K562 (cell line): ENCODE measurements at regions not wholly inside any gene's neighbourhood (a gene's known extent, or its start where the extent isn't known, plus 50 kb on each side); places are given as distances from the start of the nearest gene placed in this dataset.

Experiments used
- ATAC-seq: fragments of 200-7000 bp; cut with Tn5 transposase; 3 replicates; pipeline ENCODE4 v1.9.1; 2020; ENCODE audit warnings: moderate library complexity
- BruUV-seq: library from RNA; stranded (reverse); fragments of 400-500 nt; replicated peaks from 2 replicates; lab custom pipeline; 2021; lab: Mats Ljungman, UMichigan
- CTCF ChIA-PET: fragments of 300-600 bp; formaldehyde crosslinking; extraction: SDS; loops from one replicate; lab custom pipeline; 2021; ENCODE audit warnings: low intra/inter-chr PET ratio; lab: Yijun Ruan, JAX
- POLR2A ChIA-PET: fragments of 300-600, 350-650 bp; sonication (Branson Sonifier 250); formaldehyde crosslinking; extraction: SDS; loops from one replicate; lab custom pipeline; 2021; ENCODE audit warnings: antibody characterized with exemption, inconsistent platforms; lab: Yijun Ruan, JAX
- DNase-seq, 4 experiments: peaks; one replicate each; pipeline versions ENCODE4 v3.0.0 to v3.0.0-alpha.2; 2011 to 2018; ENCODE audit warnings: low spot score in 3 of 4, mixed read lengths in 3 of 4; ENCODE audit errors: extremely low read depth in 1 of 4
- FAIRE-seq: peaks from 2 replicates; lab custom pipeline; 2011; peaks lifted over from hg19 to GRCh38; lab: Jason Lieb, UNC
- H2AFZ ChIP-seq: 2 replicates; pipeline ENCODE4 v1.6.0; 2011; ENCODE audit warnings: low read depth, low read length, control low read depth, inconsistent platforms
- H3K27ac ChIP-seq: fragments of 200-600 bp; 3 replicates; pipeline ENCODE4 v1.8.0; 2011; ENCODE audit warnings: low read depth, mild to moderate bottlenecking, control low read depth, inconsistent platforms, low read length, moderate library complexity, mixed read lengths; ENCODE audit errors: extremely low read depth
- H3K27me3 ChIP-seq, 2 experiments: fragments of 300-600 bp in 1 of 2; 2 replicates in 1 of 2; 3 replicates in 1 of 2; pipeline versions ENCODE4 v1.6.0 to v1.8.0; 2011; ENCODE audit warnings: inconsistent platforms in 2 of 2, low read length in 2 of 2, mild to moderate bottlenecking in 1 of 2, mixed read lengths in 1 of 2, moderate library complexity in 1 of 2; ENCODE audit not compliant: control insufficient read depth in 2 of 2, insufficient read depth in 2 of 2
- H3K36me3 ChIP-seq: fragments of 300-600 bp; 3 replicates; pipeline ENCODE4 v1.8.0; 2011; ENCODE audit warnings: mild to moderate bottlenecking, low read length, inconsistent platforms; ENCODE audit not compliant: control insufficient read depth, insufficient read depth
- H3K4me1 ChIP-seq, 2 experiments: fragments of 200-600 bp in 1 of 2; replicated peaks in 1 of 2; 2 replicates in 1 of 2; 3 replicates in 1 of 2; pipeline versions ENCODE4 v1.5.1 to v1.8.0; 2011; ENCODE audit warnings: inconsistent platforms in 2 of 2, low read length in 2 of 2, mild to moderate bottlenecking in 1 of 2, mixed read lengths in 1 of 2, moderate library complexity in 1 of 2; ENCODE audit not compliant: control insufficient read depth in 2 of 2, insufficient read depth in 2 of 2
- H3K4me2 ChIP-seq: 2 replicates; pipeline ENCODE4 v1.6.1; 2011; ENCODE audit warnings: low read length, control low read depth, inconsistent platforms, mixed read lengths; ENCODE audit not compliant: insufficient read depth
- H3K4me3 ChIP-seq: fragments of 200-600 bp; sonication (generic), shearing (Covaris generic); 2 replicates; pipeline ENCODE4 v1.5.1; 2016; ENCODE audit warnings: control low read depth, inconsistent platforms
- H3K79me2 ChIP-seq: fragments of 200-600 bp; 3 replicates; pipeline ENCODE4 v1.8.0; 2011; ENCODE audit warnings: low read length, inconsistent platforms; ENCODE audit not compliant: control insufficient read depth, insufficient read depth
- H3K9ac ChIP-seq, 2 experiments: 2 replicates each; pipeline versions ENCODE4 v1.6.0 to v1.6.1; 2011; ENCODE audit warnings: low read depth in 2 of 2, low read length in 2 of 2, control low read depth in 1 of 2, inconsistent platforms in 1 of 2, mild to moderate bottlenecking in 1 of 2, mixed read lengths in 1 of 2; ENCODE audit not compliant: insufficient read depth in 1 of 2
- H3K9me1 ChIP-seq: one replicate; pipeline ENCODE4 v1.6.0; 2011; ENCODE audit warnings: inconsistent platforms, mild to moderate bottlenecking, low read length, moderate library complexity; ENCODE audit not compliant: control insufficient read depth, insufficient read depth
- H3K9me3 ChIP-seq: replicated peaks from 2 replicates; pipeline ENCODE4 v1.5.1; 2011; ENCODE audit warnings: low read depth, low read length, inconsistent platforms; ENCODE audit not compliant: control insufficient read depth, insufficient read depth
- H4K20me1 ChIP-seq: replicated peaks from 2 replicates; pipeline ENCODE4 v1.6.1; 2011; ENCODE audit warnings: low read length, inconsistent platforms, mixed read lengths; ENCODE audit not compliant: control insufficient read depth, insufficient read depth
- BRCA1 ChIP-seq, 2 experiments: fragments of 450-650 bp in 1 of 2; sonication (generic) in 1 of 2; formaldehyde crosslinking in 1 of 2; IDR thresholded peaks; 2 replicates each; pipeline versions ENCODE4 v1.5.0 to v1.6.1; 2017 to 2020; ENCODE audit warnings: mild to moderate bottlenecking in 1 of 2, missing genetic modification reagents in 1 of 2
- EP300 ChIP-seq: IDR thresholded peaks from 2 replicates; pipeline ENCODE4 v1.6.1; 2012; ENCODE audit warnings: low read length, improper control_type of control experiment
- HMBOX1 ChIP-seq: sonication (generic); IDR thresholded peaks from 2 replicates; pipeline ENCODE4 v1.6.1; 2016
- HMG20A ChIP-seq: fragments of 450-650 bp; formaldehyde crosslinking; conservative IDR thresholded peaks from 2 replicates; pipeline ENCODE4 v1.4.0; 2020; ENCODE audit warnings: mild to moderate bottlenecking, mixed read lengths
- ID3 ChIP-seq, 2 experiments: fragments of 250-450 bp in 1 of 2; fragments of 450-650 bp in 1 of 2; sonication (Bioruptor Pico) in 1 of 2; IDR thresholded peaks; 2 replicates each; pipeline versions ENCODE4 v1.6.1 to v1.8.0; 2016 to 2021; ENCODE audit warnings: mild to moderate bottlenecking in 2 of 2, moderate library complexity in 2 of 2, missing compliant biosample characterization in 1 of 2, missing genetic modification characterization in 1 of 2
- PKNOX1 ChIP-seq: fragments of 450-650 bp; IDR thresholded peaks from 2 replicates; pipeline ENCODE4 v1.6.1; 2016
- ZNF324 ChIP-seq: fragments of 250-450 bp; sonication (Bioruptor Pico); IDR thresholded peaks from 2 replicates; pipeline ENCODE4 v1.4.0; 2020; ENCODE audit warnings: mild to moderate bottlenecking
- ZNF75A ChIP-seq: fragments of 450-650 bp; formaldehyde crosslinking; IDR thresholded peaks from 2 replicates; pipeline ENCODE4 v1.4.0; 2020; ENCODE audit warnings: mild to moderate bottlenecking
- WGBS: fragments of 100-300 bp; shearing (Covaris generic); methylation state at CpG from one replicate; pipeline ENCODE4 v1.1.6; 2016; ENCODE audit warnings: low coverage, mixed read lengths; ENCODE audit not compliant: insufficient coverage; ENCODE audit errors: missing lambda C conversion rate; 5-methylcytosine and 5-hydroxymethylcytosine counted together
- in situ Hi-C: fragments of 300-500 bp; cut with MboI; formaldehyde crosslinking; loops from 4 replicates; pipeline ENCODE4 v1.15.0; 2018; ENCODE audit warnings: inconsistent platforms, mixed read lengths
- intact Hi-C: fragments of 100-400 bp; cut with micrococcal nuclease; formaldehyde crosslinking; loops from 2 replicates; pipeline ENCODE4 v1.14.2; 2022

- no peak overlapping the region for H3K27ac ChIP-seq
- CTCF ChIA-PET: interaction anchor here (0.5 kb wide), 1 partner anchor 1670 kb away, joined by 4 read pairs; no protein-coding TSS in a partner anchor
- no peak overlapping the region for H2AFZ ChIP-seq
- no peaks in the 10 kb centered on the region for H3K9me1 ChIP-seq
- FAIRE-seq: no peak
- POLR2A ChIA-PET: no interaction called here
- no peak overlapping the region for H3K9ac ChIP-seq
- H3K27me3 ChIP-seq: no peaks in the 10 kb centered on the region
- TF ChIP-seq BRCA1 (IDR thresholded peaks at IDR 0.05) (no peak), BRCA1 (CRISPR knock-in tag; IDR thresholded peaks at IDR 0.05) (no peak)
- H3K9me3 ChIP-seq: no peaks in the 10 kb centered on the region; the same call in 1 of the 2 replicates
- no TSS peak for BruUV-seq
- intact Hi-C loops (no loop called here), in situ Hi-C loops (no loop called here)
- no peaks in the 10 kb centered on the region for H3K79me2 ChIP-seq
- no peak for DNase-seq
- no peaks in the 10 kb centered on the region for H3K36me3 ChIP-seq
- no peak for ATAC-seq
- H3K4me3 ChIP-seq: no peak overlapping the region
- no peaks in the 10 kb centered on the region for H4K20me1 ChIP-seq
- H3K4me1 ChIP-seq: no peaks in the 10 kb centered on the region
- H3K4me2 ChIP-seq: no peak overlapping the region
Observed at GRCh38 chr1:189654906-189655305, 822.8 kb downstream of the BRINP3 start.

GRCh38 chr1:189656628-189657530 lies 820.8 kb downstream of the BRINP3 start:
- FAIRE-seq: no peak
- no peaks in the 10 kb centered on the region for H3K9me1 ChIP-seq
- TF ChIP-seq ID3 (CRISPR knock-in tag; IDR thresholded peaks at IDR 0.05): no peak
- no peak for TF ChIP-seq ID3 (tag; IDR thresholded peaks at IDR 0.05)
- TF ChIP-seq EP300: no peak
- no peak for TF ChIP-seq ZNF75A (CRISPR knock-in tag)
- no peak for TF ChIP-seq HMBOX1
- TF ChIP-seq ZNF324 (CRISPR knock-in tag): no peak
- no peak for TF ChIP-seq PKNOX1
- TF ChIP-seq HMG20A (CRISPR knock-in tag): no peak
- no peak for DNase-seq
- intact Hi-C loops: no loop called here
- H3K79me2 ChIP-seq: no peaks in the 10 kb centered on the region
- no peaks in the 10 kb centered on the region for H3K27me3 ChIP-seq
- H3K4me2 ChIP-seq: no peak overlapping the region
- no peaks in the 10 kb centered on the region; the same call in 1 of the 2 replicates for H3K9me3 ChIP-seq
- H3K4me3 ChIP-seq: no peak overlapping the region
- H3K4me1 ChIP-seq: no peaks in the 10 kb centered on the region
- ATAC-seq: no peak
- H4K20me1 ChIP-seq: no peaks in the 10 kb centered on the region
- H2AFZ ChIP-seq: no peak overlapping the region
- no peak overlapping the region for H3K9ac ChIP-seq
- ChIA-PET CTCF (no interaction called here), POLR2A (no interaction called here)
- in situ Hi-C loops: no loop called here
- 1% methylated on average over 5 of the region's 5 CpGs for WGBS
- no TSS peak for BruUV-seq
- H3K36me3 ChIP-seq: no peaks in the 10 kb centered on the region
- H3K27ac ChIP-seq: no peak overlapping the region
